H9 (cell line): ENCODE measurements at regions not wholly inside any gene's neighbourhood (a gene's known extent, or its start where the extent isn't known, plus 50 kb on each side); places are given as distances from the start of the nearest gene placed in this dataset.

ENCODE experiments used
- DNase-seq: peaks from one replicate; pipeline ENCODE4 v3.0.0-alpha.2; 2017
- H2AFZ ChIP-seq: one replicate; pipeline ENCODE4 v1.6.1; 2013; ENCODE audit warnings: mild to moderate bottlenecking, low read length, control low read depth, moderate library complexity
- H2AK5ac ChIP-seq: 2 replicates; pipeline ENCODE4 v1.6.1; 2013; ENCODE audit warnings: low read length, control low read depth, mixed read lengths; ENCODE audit not compliant: insufficient read length
- H2BK120ac ChIP-seq: one replicate; pipeline ENCODE4 v1.6.1; 2013; ENCODE audit warnings: low read depth, mild to moderate bottlenecking, low read length, control low read depth, inconsistent platforms; ENCODE audit not compliant: poor library complexity, severe bottlenecking
- H2BK12ac ChIP-seq: 2 replicates; pipeline ENCODE4 v1.6.1; 2013; ENCODE audit warnings: low read length, control low read depth, mixed read lengths, low read depth; ENCODE audit not compliant: insufficient read length
- H2BK15ac ChIP-seq: 2 replicates; pipeline ENCODE4 v1.6.1; 2013; ENCODE audit warnings: low read depth, low read length, control low read depth
- H2BK20ac ChIP-seq: one replicate; pipeline ENCODE4 v1.6.1; 2013; ENCODE audit warnings: low read depth, mild to moderate bottlenecking, low read length, control low read depth, inconsistent platforms; ENCODE audit not compliant: poor library complexity, severe bottlenecking
- H2BK5ac ChIP-seq: 2 replicates; pipeline ENCODE4 v1.6.1; 2013; ENCODE audit warnings: low read length, control low read depth, mixed read lengths; ENCODE audit not compliant: insufficient read length
- H3K14ac ChIP-seq: 2 replicates; pipeline ENCODE4 v1.6.1; 2013; ENCODE audit warnings: low read length, control low read depth; ENCODE audit not compliant: insufficient read depth
- H3K18ac ChIP-seq: 2 replicates; pipeline ENCODE4 v1.6.1; 2013; ENCODE audit warnings: low read depth, mild to moderate bottlenecking, mixed read lengths, low read length, control low read depth; ENCODE audit not compliant: insufficient read length
- H3K23ac ChIP-seq: 2 replicates; pipeline ENCODE4 v1.6.1; 2013; ENCODE audit warnings: low read length, control low read depth, mixed read lengths, low read depth; ENCODE audit not compliant: insufficient read length
- H3K23me2 ChIP-seq: 2 replicates; pipeline ENCODE4 v1.6.1; 2013; ENCODE audit warnings: low read depth, mild to moderate bottlenecking, mixed read lengths, low read length, control low read depth; ENCODE audit not compliant: insufficient read length, poor library complexity, severe bottlenecking
- H3K27ac ChIP-seq: 2 replicates; pipeline ENCODE4 v1.5.1; 2013; ENCODE audit warnings: low read length, control low read depth, mixed read lengths, low read depth; ENCODE audit not compliant: insufficient read length
- H3K27me3 ChIP-seq: 2 replicates; pipeline ENCODE4 v1.6.1; 2013; ENCODE audit warnings: low read length, control low read depth, inconsistent platforms; ENCODE audit not compliant: insufficient read depth
- H3K4ac ChIP-seq: 2 replicates; pipeline ENCODE4 v1.6.1; 2013; ENCODE audit warnings: low read depth, mild to moderate bottlenecking, control low read depth, inconsistent platforms, low read length, moderate library complexity
- H3K4me1 ChIP-seq: 2 replicates; pipeline ENCODE4 v1.6.1; 2013; ENCODE audit warnings: low read length, control low read depth, inconsistent platforms; ENCODE audit not compliant: insufficient read depth
- H3K4me2 ChIP-seq: 2 replicates; pipeline ENCODE4 v1.6.1; 2013; ENCODE audit warnings: low read length, control low read depth, mixed read lengths; ENCODE audit not compliant: insufficient read length, insufficient read depth
- H3K56ac ChIP-seq: 2 replicates; pipeline ENCODE4 v1.6.1; 2013; ENCODE audit warnings: low read depth, mild to moderate bottlenecking, mixed read lengths, low read length, control low read depth; ENCODE audit not compliant: insufficient read length
- H3K79me1 ChIP-seq: 2 replicates; pipeline ENCODE4 v1.6.1; 2013; ENCODE audit warnings: low read depth, mild to moderate bottlenecking, moderate library complexity, low read length, control low read depth, inconsistent platforms; ENCODE audit not compliant: insufficient read depth, poor library complexity, severe bottlenecking
- H3K79me2 ChIP-seq: 2 replicates; pipeline ENCODE4 v1.6.1; 2013; ENCODE audit warnings: low read length, control low read depth, inconsistent platforms; ENCODE audit not compliant: insufficient read depth
- H3K9ac ChIP-seq: 2 replicates; pipeline ENCODE4 v1.6.1; 2013; ENCODE audit warnings: low read length, control low read depth, mixed read lengths; ENCODE audit not compliant: insufficient read length; ENCODE audit errors: extremely low read depth
- H3K9me3 ChIP-seq: one replicate; pipeline ENCODE4 v1.6.1; 2013; ENCODE audit warnings: low read depth, low read length, inconsistent platforms; ENCODE audit not compliant: control insufficient read depth
- H3T11ph ChIP-seq: one replicate; pipeline ENCODE4 v1.6.1; 2013; ENCODE audit warnings: mild to moderate bottlenecking, low read length, control low read depth, inconsistent platforms
- H4K20me1 ChIP-seq: one replicate; pipeline ENCODE4 v1.6.1; 2013; ENCODE audit not compliant: control insufficient read depth, insufficient read length, insufficient read depth
- H4K5ac ChIP-seq: 2 replicates; pipeline ENCODE4 v1.6.1; 2013; ENCODE audit warnings: low read depth, mild to moderate bottlenecking, mixed read lengths, low read length, control low read depth; ENCODE audit not compliant: insufficient read length
- H4K8ac ChIP-seq: replicated peaks from 2 replicates; pipeline ENCODE4 v1.6.1; 2013; ENCODE audit warnings: low read length, control low read depth, mixed read lengths, low read depth; ENCODE audit not compliant: insufficient read length
- H4K91ac ChIP-seq: 2 replicates; pipeline ENCODE4 v1.6.1; 2013; ENCODE audit warnings: low read depth, mild to moderate bottlenecking, moderate library complexity, mixed read lengths, low read length, control low read depth; ENCODE audit not compliant: insufficient read length
- H3K27ac Mint-ChIP-seq, 3 experiments: 2 replicates in 2 of 3; 3 replicates in 1 of 3; pipeline ENCODE4 v1.8.0; 2020 to 2021; ENCODE audit warnings: mixed read lengths in 3 of 3, mild to moderate bottlenecking in 1 of 3, moderate library complexity in 1 of 3
- H3K27me3 Mint-ChIP-seq: 2 replicates; pipeline ENCODE4 v1.8.0; 2021; ENCODE audit warnings: low read depth, mild to moderate bottlenecking, moderate library complexity, mixed read lengths
- H3K36me3 Mint-ChIP-seq, 3 experiments: 2 replicates in 2 of 3; 3 replicates in 1 of 3; pipeline ENCODE4 v1.8.0; 2020 to 2021; ENCODE audit warnings: low read depth in 3 of 3, mixed read lengths in 3 of 3; ENCODE audit not compliant: insufficient read depth in 1 of 3
- H3K4me1 Mint-ChIP-seq, 2 experiments: 2 replicates each; pipeline ENCODE4 v1.8.0; 2020; ENCODE audit warnings: mixed read lengths in 2 of 2
- H3K4me3 Mint-ChIP-seq, 2 experiments: 2 replicates in 1 of 2; 3 replicates in 1 of 2; pipeline ENCODE4 v1.8.0; 2020 to 2021; ENCODE audit warnings: mild to moderate bottlenecking in 2 of 2, mixed read lengths in 2 of 2, moderate library complexity in 1 of 2
- H3K9me3 Mint-ChIP-seq, 2 experiments: 2 replicates in 1 of 2; 3 replicates in 1 of 2; pipeline ENCODE4 v1.8.0; 2020; ENCODE audit warnings: mild to moderate bottlenecking in 2 of 2, mixed read lengths in 2 of 2, moderate library complexity in 1 of 2
- WGBS: extraction: QIAGEN DNeasy Blood & Tissue Kit; methylation state at CpG from one replicate; pipeline ENCODE4 v1.1.7; 2013; ENCODE audit warnings: missing lambda C conversion rate, low lambda C conversion rate, mixed read lengths; ENCODE audit not compliant: insufficient read length; ENCODE audit errors: extremely low coverage; 5-methylcytosine and 5-hydroxymethylcytosine counted together
- TF ChIP-seq, protein P1 (sequence below): fragments of 200-600 bp; sonication (generic); conservative IDR thresholded peaks from 3 replicates; pipeline ENCODE4 v1.8.0; 2021; ENCODE audit warnings: antibody characterized with exemption, mild to moderate bottlenecking

- TF ChIP-seq, protein P1, sequence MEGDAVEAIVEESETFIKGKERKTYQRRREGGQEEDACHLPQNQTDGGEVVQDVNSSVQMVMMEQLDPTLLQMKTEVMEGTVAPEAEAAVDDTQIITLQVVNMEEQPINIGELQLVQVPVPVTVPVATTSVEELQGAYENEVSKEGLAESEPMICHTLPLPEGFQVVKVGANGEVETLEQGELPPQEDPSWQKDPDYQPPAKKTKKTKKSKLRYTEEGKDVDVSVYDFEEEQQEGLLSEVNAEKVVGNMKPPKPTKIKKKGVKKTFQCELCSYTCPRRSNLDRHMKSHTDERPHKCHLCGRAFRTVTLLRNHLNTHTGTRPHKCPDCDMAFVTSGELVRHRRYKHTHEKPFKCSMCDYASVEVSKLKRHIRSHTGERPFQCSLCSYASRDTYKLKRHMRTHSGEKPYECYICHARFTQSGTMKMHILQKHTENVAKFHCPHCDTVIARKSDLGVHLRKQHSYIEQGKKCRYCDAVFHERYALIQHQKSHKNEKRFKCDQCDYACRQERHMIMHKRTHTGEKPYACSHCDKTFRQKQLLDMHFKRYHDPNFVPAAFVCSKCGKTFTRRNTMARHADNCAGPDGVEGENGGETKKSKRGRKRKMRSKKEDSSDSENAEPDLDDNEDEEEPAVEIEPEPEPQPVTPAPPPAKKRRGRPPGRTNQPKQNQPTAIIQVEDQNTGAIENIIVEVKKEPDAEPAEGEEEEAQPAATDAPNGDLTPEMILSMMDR, result no peak
- Histone ChIP-seq H3K79me1 (no peaks in the 10 kb centered on the region), H3K79me2 (no peaks in the 10 kb centered on the region), H2BK5ac (no peak overlapping the region), H4K20me1 (no peaks in the 10 kb centered on the region), H3K23me2 (no peaks in the 10 kb centered on the region), H3K4ac (no peak overlapping the region), H2AK5ac (no peak overlapping the region), H2AFZ (no peak overlapping the region), H3K4me1 (no peaks in the 10 kb centered on the region), H4K8ac (no peak overlapping the region), H3K56ac (no peak overlapping the region), H3T11ph (no peak overlapping the region), H3K27ac (no peak overlapping the region), H3K23ac (no peak overlapping the region), H3K18ac (no peak overlapping the region), H3K4me2 (no peak overlapping the region), H3K14ac (no peak overlapping the region), H3K27me3 (no peaks in the 10 kb centered on the region), H3K9ac (no peak overlapping the region), H4K91ac (no peak overlapping the region), H2BK20ac (no peak overlapping the region), H2BK15ac (no peak overlapping the region), H3K9me3 (no peaks in the 10 kb centered on the region), H2BK12ac (no peak overlapping the region), H4K5ac (no peak overlapping the region), H2BK120ac (no peak overlapping the region)
- Mint-ChIP-seq H3K27me3 (no peaks in the 10 kb centered on the region), H3K9me3 (no peaks in the 10 kb centered on the region), H3K27ac (peak overlapping the region in 2 of 3 experiments; percentile 43 to 54; a peak in 4 of 7 replicates), H3K4me1 (peaks cover 28 to 30% of the 10 kb centered on the region in 2 experiments), H3K36me3 (no peaks in the 10 kb centered on the region; a peak in 1 of 7 replicates), H3K4me3 (no peak overlapping the region)
- no peak for DNase-seq
- WGBS, result no CpG with 5 or more reads among the region's 6 CpGs
These were observed 142.5 kb upstream of the DMRT1 start for GRCh38 chr9:698954-699353.
